Middle frontal gyrus (tissue), 1 donor: ENCODE measurements at regions not wholly inside any gene's neighbourhood (a gene's known extent, or its start where the extent isn't known, plus 50 kb on each side); places are given as distances from the start of the nearest gene placed in this dataset.

Source experiments
- DNase-seq: peaks from one replicate; pipeline ENCODE4 v3.0.0-alpha.2; 2015; ENCODE audit warnings: low spot score; ENCODE audit errors: extremely low spot score

GRCh38 chr18:26618135-26618534 lies 69.8 kb upstream of the KCTD1 start:
- no peak for DNase-seq

- DNase-seq: no peak
Measured at GRCh38 chr18:26617151-26617554, 68.8 kb upstream of the KCTD1 start.

- DNase-seq: no peak
Measured at GRCh38 chr18:26614374-26614773, 66.0 kb upstream of the KCTD1 start.
